HK-2 (cell line): ENCODE measurements at regions not wholly inside any gene's neighbourhood (a gene's known extent, or its start where the extent isn't known, plus 50 kb on each side); places are given as distances from the start of the nearest gene placed in this dataset.

ENCODE experiments used
- DNase-seq: peaks from one replicate; pipeline ENCODE4 v3.0.0-alpha.2; 2018; ENCODE audit not compliant: unreplicated experiment

DNA sequence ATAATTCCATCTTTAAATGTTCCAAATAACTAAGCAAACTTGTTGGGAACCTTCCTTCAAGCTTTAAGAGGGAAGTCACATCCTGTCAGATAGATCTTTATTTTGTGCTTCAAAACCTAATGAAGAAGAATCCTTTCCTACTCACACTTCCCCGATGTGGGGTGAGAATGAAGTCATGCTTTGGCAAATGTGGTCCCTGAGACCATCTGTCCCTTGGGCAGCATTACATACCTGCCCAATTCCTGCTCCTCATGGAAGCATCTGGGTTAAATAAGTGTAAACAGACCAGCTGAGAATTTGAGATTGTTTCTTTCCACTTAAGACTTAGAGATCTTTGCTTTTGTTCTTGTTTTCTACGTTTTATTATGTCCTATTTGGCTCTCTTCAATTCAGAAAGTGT lies 606.0 kb upstream of the TMEM132C start:
- DNase-seq, result no peak

DNA sequence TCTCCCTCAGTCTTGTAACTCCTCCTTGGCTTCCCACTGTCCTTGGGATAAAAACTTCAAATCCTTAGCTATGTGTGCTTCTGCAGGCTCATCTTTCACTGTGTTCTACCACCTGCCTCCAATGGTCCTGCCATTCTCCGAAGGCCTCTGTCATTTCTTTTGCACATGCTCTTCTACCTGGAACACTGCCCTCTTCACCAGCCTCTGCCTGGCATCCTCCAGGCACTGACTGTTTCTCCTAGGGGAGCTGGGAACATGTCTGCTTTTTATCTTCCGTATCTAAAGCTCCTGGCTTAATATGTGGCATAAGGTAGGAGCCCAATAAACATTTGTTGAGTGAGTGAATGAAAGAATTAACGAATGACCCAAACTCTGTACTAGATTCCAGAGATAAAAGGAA lies 603.3 kb upstream of the TMEM132C start:
- no peak for DNase-seq

DNA sequence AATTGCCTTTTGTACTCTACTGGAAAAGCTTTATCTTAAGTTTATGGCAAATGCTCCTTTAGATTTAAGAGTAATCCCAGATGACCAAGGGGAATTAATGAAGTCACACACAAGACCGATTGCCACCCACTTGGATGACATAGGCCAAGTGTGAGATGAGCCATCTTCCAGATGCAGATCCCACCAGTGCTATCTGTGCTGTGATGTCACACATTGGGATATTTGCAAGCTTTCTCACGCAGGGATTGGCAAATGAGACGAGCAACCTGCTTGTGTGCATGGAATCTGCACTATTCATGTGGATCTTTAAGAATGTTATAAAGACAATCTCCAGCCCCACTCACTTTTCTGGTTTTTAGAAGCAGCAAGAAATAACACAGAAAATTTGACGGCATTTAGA lies 602.1 kb upstream of the TMEM132C start:
- no peak for DNase-seq

DNA sequence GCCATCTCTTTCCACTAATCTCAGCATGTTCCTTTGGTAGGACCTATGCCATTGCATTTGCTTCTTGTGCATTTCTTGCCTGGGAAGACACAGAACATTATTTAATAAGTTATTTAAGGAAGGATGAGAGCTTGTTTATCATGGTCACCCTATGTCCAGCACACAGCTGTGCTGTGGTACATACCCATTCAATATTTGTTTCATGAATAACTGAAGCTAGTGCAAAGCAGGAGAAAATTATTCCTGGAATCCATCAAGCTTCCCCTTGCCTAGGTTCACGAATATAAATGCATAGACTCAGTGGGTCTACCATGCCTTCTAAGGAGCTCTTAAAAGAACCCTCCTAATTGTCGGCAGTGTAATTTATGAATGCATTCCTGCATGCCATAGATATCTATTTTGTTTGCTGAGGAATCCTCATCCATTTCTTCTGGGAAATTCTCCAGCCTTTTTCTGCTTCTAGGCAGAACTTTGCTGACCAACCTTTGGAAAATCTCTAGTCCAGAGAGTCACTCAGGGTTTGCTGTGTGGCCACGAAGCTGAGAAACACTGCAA lies 599.8 kb upstream of the TMEM132C start:
- no peak for DNase-seq

DNA sequence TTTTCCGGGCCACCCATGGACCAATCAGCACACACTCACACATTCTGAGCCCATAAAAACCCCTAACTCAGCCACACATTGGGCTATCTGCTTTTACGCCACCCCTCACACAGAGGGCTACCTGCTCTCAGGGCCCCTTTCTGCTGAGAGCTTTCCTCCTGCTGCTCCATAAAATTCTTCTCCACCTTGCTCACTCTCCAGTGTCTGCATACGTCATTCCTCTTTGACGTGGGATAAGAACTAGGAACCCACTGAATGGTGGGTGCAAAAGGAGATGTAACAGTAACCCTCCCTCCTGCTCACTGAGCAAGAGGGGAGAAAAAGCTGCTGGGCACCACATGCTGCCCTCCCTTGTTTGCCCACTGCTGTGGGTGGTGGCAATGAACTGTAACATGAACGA lies 596.7 kb upstream of the TMEM132C start:
- DNase-seq, result no peak

DNA sequence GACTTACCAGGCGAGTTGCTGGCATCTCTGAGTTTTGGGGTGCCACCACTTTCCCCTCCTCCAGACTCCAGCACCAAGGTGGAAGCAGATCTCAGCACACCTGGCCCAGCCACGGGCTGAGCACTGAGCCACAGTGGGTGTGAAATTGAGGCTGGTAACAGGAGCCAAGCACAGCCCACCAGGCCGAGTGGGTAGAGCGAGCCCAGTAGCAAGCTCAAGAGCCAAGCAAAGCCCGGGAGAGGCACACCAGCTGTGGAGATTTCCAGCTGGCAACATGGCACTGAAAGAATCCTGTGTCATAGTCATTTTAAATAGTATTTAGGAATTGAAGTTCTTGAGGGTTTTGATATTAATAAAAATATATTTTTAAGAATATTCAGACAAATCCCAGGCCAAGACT lies 596.2 kb upstream of the TMEM132C start:
- DNase-seq, result no peak

DNA sequence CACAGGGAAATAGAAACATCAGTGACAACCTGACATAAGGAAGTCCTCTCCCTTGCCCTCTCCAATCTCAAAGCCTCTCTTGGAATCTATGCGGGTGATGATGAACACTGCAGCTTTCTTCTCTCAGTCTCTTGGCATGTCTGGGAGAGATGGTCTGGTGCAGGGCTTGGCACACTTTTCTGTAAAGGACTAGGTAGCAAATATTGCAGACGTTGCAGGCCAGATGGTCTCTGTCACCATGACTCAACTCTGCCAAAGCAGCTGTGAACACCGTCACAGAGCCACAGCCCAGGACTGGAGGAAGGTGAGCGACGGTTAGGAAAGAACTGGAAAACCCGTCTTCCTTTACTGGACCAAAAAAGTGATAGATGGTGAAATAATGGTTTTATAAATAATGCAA lies 591.0 kb upstream of the TMEM132C start:
- no peak for DNase-seq

DNA sequence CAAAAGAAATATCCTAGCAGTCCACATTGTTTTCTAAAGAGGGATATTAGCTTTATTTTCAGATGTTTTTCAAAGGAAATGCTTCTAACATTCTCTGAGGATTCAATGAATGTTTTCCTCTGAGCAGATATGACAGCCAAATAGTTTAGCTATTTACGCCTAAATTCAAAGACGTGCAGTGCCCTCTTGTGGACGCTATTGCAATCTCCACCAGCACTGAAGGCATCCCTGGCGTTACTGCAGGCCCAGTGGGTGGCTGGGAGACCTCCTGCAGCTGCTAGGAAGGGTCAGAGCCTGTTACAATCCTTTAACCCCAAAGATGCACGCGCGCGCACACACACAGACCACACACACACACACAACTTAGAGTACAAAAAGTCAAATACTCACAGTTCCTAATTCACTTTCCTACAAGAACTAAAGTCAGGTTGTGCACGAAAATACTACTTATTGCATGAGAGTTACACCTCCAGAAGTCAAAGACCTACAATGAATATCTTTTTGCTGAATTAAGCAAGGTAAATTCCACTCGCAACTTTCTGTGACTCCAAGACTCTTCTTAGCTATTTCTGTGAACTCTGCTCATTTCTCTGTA lies 589.3 kb upstream of the TMEM132C start:
- DNase-seq, result peak; percentile 57

DNA sequence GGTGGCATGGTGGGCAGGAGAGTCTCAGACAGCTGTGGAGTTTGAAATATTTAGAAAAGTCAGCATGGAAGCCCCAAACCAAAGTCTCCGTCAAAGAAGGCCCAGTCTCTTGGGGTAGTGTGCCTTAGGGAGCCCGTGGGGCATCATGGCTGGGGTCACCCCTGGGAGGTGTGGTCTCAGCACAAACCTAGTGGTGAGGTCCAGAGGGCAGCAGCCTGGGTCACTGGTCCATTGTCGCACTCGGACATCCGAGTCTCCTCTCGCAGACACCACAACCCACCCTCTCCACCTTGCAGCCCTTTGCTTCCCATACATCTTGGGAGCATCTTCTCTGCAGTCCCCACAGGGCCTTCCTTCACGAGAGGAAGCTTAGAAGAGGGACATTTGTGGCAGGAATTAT lies 588.0 kb upstream of the TMEM132C start:
- no peak for DNase-seq

DNA sequence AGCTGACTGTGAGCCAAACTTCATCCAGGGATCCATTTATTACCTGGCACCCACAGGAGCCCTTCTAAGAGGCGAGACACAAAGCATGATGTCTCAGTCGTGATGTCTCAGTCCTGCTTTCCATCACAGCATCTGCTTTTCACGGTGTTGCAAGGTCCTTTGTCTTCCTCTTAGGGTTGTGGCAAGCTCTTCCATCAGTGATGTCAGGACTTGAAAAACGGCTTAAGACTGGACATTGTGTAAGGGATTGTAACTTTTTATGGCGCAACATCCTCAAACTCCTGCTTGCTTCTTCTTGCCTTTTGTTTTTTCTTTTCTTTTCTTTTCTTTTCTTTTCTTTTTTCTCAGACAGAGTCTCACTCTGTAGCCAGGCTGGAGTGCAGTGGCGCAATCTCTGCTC lies 586.5 kb upstream of the TMEM132C start:
- DNase-seq, result no peak

DNA sequence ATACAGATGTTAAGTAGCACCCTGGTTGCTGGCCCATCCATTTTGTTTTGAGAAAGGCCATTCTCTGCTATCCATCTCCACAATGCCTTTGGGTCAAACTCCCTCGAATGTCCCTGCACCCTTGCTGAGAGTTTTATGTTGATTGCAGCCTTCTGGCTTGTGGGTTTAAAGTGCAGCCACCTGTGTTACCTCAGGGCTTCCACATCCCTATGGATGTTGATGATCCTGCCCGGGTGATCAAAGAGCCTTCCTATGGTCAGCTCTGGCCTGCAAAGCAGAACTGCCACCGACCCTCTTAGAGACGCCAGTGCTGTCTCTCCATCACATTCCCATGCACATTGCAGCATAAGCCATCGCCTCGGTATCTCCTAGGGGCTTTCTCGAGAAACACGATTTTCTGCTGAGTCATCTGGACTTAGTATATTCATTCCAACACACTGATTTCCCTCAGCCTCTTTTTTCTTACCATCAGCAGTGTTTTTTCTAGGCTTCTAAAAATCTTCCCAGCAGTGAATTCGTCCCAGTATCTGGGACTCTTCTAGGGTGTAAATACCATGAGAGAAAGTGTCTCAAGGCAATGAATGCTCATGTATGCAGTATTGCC lies 585.7 kb upstream of the TMEM132C start:
- DNase-seq, result no peak

DNA sequence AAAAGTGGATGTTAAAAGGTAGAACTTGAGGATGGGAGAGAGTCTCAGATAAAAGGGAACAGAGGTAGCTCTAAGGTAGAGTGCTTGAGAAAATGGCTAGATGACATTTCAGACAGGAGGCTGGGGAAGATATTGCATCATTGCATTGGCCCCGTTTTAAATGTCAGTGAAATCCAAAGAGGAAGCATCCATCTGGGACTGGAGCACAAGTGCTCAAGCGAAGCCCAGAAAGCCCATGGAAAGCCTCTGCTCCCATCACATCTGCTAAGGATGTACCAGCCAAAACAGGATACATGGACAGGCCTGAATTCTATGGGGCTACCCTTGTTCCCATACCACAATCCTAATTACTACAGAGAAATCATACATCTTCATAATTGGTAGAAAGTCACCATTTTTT lies 581.5 kb upstream of the TMEM132C start:
- DNase-seq, result no peak

DNA sequence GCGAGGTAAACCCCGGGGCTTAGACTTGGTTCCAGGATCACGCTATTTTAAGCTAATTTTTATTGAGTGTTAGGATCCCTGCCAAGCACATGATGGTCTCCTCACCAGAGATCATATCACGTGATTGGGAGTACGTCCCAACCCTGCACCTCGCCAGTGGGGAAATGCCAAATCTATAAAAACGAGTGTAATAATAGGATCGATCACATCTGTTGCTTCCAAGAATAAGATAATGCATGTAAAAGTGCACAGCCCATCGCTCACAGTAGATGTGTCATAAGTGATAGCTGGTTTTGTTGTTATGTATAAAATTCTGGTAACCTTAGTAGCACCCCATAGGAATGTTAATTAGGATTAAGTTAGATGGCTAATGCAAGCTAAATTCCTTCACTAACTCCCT lies 581.0 kb upstream of the TMEM132C start:
- no peak for DNase-seq

DNA sequence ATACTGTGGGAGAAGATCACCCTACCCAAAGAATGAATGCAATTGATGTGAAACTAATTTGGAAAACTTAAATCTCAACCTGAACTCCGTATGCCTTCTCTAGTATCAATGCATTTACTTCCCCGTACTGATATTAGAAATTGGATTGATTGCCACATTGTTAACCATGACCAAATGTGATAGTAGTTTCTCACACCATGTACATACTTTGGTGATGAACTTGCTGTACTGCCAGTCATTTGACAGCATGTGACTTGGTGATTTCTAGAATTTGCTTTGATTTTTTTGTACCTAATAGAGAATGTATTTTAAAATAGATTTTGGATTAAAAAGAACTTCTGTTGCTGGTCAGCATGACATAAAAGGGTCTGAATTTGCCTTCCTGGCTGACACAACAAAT lies 579.8 kb upstream of the TMEM132C start:
- no peak for DNase-seq

DNA sequence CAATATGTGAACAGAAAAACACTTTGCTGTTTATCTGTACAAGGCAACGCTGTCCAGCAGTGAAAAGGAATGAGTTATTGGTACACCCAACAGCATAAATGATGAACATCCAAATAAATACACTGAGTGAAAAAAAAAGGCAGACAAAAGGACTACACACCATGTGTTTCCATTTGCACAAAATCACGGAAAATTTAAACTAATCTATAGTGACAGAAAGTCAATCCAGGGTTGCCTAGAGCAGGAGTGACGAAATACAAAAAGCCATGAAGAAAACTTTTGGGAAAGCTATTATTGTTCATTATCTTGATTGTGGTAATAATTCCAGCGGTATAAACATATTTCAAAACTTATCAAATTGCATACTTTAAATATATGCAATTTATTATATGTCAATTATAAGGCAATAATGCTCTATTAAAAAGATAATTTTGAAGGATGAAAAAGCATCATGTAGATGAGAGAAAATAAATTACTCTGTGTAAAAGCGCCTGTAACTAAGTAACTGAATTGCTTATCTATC lies 578.0 kb upstream of the TMEM132C start:
- no peak for DNase-seq

DNA sequence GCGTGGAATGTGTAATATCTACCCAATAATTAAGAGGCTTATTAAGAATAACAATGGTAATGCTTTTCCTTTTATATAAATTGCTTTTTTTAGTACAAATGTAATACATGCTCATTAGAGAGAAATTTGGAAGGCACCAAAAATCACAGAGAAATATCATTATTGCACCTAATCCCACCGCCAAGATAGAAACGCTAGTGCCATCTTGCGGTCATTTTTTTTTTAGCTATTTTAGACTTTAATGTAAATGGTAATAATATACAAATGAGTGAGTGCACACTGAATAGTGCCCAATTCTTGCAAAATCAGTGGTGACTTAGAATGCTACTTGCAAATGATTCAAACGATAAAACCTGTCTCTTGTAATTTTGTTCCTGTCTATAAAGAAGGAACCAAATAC lies 576.8 kb upstream of the TMEM132C start:
- DNase-seq, result no peak

DNA sequence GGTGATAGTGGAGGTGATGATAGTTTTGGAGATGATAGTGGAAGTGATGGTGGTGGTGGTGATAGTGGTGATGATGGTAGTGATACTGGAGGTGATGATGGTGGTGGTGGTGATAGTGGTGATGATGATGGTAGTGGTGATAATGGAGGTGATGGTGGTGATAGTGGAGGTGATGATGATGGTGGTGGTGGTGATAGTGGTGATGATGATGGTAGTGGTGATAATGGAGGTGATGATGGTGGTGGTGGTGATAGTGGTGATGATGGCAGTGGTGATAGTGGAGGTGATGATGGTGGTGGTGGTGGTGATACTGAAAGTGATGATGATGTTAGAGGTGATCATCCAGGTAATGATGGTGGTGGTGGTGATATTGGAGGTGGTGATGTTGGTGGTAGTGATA lies 570.0 kb upstream of the TMEM132C start:
- DNase-seq, result no peak

DNA sequence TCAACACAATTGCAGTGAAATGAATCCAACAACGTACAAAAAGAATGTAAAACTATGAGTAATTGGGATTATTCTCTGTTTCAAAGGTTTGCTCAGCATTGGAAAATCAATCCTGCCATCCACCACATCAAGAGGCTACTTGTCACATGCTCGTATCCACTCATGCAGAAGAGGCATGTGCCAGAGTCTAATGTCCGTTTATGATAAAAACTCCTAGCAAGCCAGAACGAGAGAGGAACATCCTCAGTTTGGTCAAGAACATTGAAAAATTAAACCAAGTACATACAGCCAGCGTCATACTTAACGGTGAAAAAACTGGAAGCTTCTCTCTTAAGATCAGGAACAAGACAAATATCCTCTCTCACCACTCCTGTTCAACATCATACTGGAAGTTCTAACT lies 563.9 kb upstream of the TMEM132C start:
- DNase-seq, result no peak

DNA sequence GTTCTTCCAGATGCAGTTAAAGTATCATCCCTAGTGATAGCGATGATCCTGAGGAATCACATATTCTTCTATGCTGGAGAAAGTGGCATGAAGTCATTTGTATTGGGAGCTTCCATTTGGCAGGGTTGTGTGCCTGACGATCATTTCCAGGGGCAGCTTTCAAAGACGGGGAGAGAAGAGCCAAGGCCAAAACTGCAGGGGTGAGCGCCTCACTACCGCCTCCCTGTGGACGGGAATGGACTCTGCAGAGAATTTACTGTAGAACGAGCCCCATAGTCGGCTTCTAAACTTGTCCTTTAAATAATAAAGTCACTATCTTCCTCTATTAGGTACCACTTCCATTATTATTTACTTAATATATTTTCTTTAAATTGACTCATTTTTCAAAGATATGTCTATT lies 555.9 kb upstream of the TMEM132C start:
- no peak for DNase-seq

DNA sequence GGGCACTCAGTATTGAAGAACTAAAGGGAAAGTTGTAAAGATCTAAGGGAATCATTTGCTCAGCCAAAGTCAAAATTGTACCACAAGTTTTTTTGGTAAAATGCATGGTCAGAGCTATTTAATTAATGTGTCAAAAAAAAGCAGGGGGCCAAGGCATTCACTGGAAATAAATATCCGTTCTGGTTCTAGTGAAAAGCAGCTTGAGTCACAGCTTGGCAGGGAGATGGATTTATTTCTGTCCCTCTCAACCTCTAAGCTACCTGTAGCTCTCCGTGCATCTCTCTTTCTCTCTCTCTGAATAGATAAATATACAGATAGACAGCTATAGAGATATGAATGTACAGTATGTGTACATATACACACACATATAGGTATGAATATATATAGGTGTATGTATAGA lies 554.4 kb upstream of the TMEM132C start:
- DNase-seq, result no peak

DNA sequence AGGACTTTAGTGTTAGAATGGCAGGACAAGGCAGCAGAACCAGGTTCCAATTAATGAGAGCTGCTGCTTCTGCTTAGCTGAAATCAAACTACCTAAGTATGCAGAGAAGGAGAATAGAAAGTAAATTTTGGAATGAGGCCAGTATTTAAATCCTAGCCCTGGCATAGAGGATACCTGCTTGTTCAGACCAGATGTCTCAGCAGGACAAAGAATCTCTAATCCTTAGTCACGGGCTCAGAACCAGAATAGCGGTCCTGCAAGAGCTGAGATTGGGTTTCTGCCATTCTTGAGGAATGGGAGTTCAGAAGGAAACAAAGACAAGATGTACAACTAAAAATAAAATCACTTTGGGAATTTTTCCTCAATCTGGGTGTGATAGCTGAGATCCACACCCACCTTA lies 550.8 kb upstream of the TMEM132C start:
- no peak for DNase-seq

DNA sequence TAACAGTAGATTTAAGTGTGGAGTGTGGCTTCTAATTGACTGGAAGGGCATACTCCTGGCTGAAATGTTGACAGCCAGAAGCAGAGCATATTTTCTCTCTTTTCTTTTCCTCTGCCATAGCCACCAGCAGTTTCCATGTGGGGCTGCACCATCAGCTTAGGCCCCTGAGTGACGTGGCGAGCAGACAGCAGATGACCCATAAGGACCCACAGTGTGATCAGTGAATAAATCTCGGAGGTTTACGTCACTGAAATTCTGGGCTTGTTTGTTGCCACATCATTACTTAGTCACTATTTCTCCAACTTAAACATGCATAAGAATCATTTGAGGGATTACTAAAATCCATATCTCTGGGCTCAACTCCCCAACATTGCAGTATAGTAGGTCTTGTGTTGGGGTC lies 549.7 kb upstream of the TMEM132C start:
- no peak for DNase-seq

DNA sequence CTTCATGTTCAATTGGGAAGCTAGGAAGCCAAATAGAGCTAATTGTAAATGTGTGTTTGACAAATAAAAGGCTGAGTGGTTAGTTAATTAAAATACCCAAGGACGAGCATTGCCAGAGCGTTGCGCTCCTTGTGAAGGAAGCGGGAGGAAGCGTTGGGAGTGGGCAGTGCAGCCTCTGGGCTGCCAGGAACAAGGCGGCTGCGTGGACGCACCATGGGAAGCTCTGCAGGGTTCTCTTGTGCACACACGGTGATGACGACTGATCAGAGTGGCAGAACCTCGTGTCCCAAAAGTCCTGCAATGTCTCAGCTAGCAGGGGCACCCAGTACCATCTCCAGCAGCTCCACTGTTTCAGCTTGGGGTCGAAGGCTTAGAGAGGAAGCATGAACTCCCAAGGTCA lies 546.6 kb upstream of the TMEM132C start:
- no peak for DNase-seq

DNA sequence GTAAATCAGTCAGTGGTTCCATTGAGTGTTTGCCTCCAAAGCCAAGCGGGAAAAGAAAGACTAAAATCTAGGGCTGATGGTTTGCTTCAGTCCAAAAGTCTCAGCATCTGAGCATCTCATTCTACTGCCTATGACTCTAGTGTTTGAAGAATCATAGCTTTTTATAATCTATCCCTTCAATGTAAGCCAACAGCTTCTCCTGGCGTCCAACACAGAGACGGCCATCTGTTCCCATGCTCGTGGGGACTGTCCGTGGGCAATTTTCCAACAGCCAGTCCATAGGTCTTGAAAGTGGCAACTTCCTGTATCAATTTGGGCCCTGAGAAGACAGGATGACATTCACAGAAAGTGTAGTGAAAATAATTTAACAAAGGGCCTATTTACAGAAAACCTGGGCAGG lies 544.4 kb upstream of the TMEM132C start:
- no peak for DNase-seq
